Aorta (tissue), 5 donors: ENCODE measurements at regions not wholly inside any gene's neighbourhood (a gene's known extent, or its start where the extent isn't known, plus 50 kb on each side); places are given as distances from the start of the nearest gene placed in this dataset.

ENCODE experiments used
- ATAC-seq: fragments of 200-7000 bp; cut with Tn5 transposase; one replicate; pipeline ENCODE4 v1.9.1; 2022; ENCODE audit warnings: moderate library complexity; ENCODE audit not compliant: low FRiP score
- DNase-seq, 2 donors: peaks; one replicate each; pipeline ENCODE4 v3.0.0-alpha.2; 2020
- H3K27ac ChIP-seq, 2 donors: one replicate each; pipeline ENCODE4 v1.5.1; 2013; ENCODE audit warnings: low read length in 2 of 2, mild to moderate bottlenecking in 2 of 2, moderate library complexity in 2 of 2, control low read depth in 1 of 2, inconsistent platforms in 1 of 2, low read depth in 1 of 2
- H3K27me3 ChIP-seq, 2 donors: one replicate each; pipeline ENCODE4 v1.6.1; 2013; ENCODE audit warnings: control low read depth in 1 of 2, low read length in 1 of 2, mild to moderate bottlenecking in 1 of 2, moderate library complexity in 1 of 2; ENCODE audit not compliant: insufficient read depth in 2 of 2, control insufficient read depth in 1 of 2
- H3K36me3 ChIP-seq, 2 donors: one replicate each; pipeline ENCODE4 v1.6.1; 2013; ENCODE audit warnings: control low read depth in 1 of 2, low read length in 1 of 2, mild to moderate bottlenecking in 1 of 2; ENCODE audit not compliant: insufficient read depth in 2 of 2, control insufficient read depth in 1 of 2
- H3K4me1 ChIP-seq, 2 donors: one replicate each; pipeline ENCODE4 v1.6.1; 2013; ENCODE audit warnings: low read length in 2 of 2, control low read depth in 1 of 2, mild to moderate bottlenecking in 1 of 2, moderate library complexity in 1 of 2; ENCODE audit not compliant: insufficient read depth in 2 of 2, control insufficient read depth in 1 of 2
- H3K4me3 ChIP-seq, 2 donors: one replicate each; pipeline ENCODE4 v1.5.1; 2013; ENCODE audit warnings: low read length in 2 of 2, control low read depth in 1 of 2, mild to moderate bottlenecking in 1 of 2
- H3K9me3 ChIP-seq: one replicate; pipeline ENCODE4 v1.6.1; 2013; ENCODE audit warnings: mild to moderate bottlenecking, low read length; ENCODE audit not compliant: control insufficient read depth
- WGBS, 2 donors: extraction: QIAGEN DNeasy Blood & Tissue Kit; methylation state at CpG; one replicate each; pipeline ENCODE4 v1.1.7; 2013; 5-methylcytosine and 5-hydroxymethylcytosine counted together
- intact Hi-C, 2 donors: fragments of 100-400 bp; cut with DNase I; formaldehyde crosslinking; loops; one replicate each; pipeline versions ENCODE4 v1.14.2 to v1.15.0; 2022
- donor health status: healthy with polysubstance abuse.
- donor health status: Bipolar disorder and iron deficiency.
- donor health status: DM: no; HTN: no; CAD: no.
- donor health status: DM: no; HTN: no; CAD: no.
- donor health status: DM: yes; HTN: yes; CAD: no.

- intact Hi-C loops = no loop called here
- Histone ChIP-seq H3K4me1 (no peaks in the 10 kb centered on the region), H3K27ac (no peak overlapping the region), H3K9me3 (no peaks in the 10 kb centered on the region), H3K36me3 (peaks cover 2 to 8% of the 10 kb centered on the region in 2 donors), H3K27me3 (no peaks in the 10 kb centered on the region), H3K4me3 (no peak overlapping the region)
- no peak for ATAC-seq
- 32 to 42% methylated on average over 4 of the region's 4 CpGs for WGBS, 2 donors
- no peak for DNase-seq
Measured at GRCh38 chr15:62825191-62825590, 217.4 kb upstream of the TPM1 start.

GRCh38 chr15:62826561-62826960 lies 216.0 kb upstream of the TPM1 start:
- H3K27me3 ChIP-seq = no peaks in the 10 kb centered on the region
- H3K4me1 ChIP-seq = no peaks in the 10 kb centered on the region
- no peak for DNase-seq
- 47 to 64% methylated on average over 1 of the region's 1 CpG for WGBS, 2 donors
- H3K36me3 ChIP-seq = no peaks in the 10 kb centered on the region
- no peak overlapping the region for H3K4me3 ChIP-seq
- ATAC-seq = no peak
- intact Hi-C loops = no loop called here
- no peaks in the 10 kb centered on the region for H3K9me3 ChIP-seq
- no peak overlapping the region for H3K27ac ChIP-seq

GRCh38 chr15:62828364-62828763 lies 214.2 kb upstream of the TPM1 start:
- H3K4me3 ChIP-seq = no peak overlapping the region
- DNase-seq (no peak), ATAC-seq (no peak)
- H3K4me1 ChIP-seq = no peaks in the 10 kb centered on the region
- intact Hi-C loops = no loop called here
- WGBS, 2 donors = 90% methylated on average over 1 of the region's 1 CpG
- peaks cover 0 to 3% of the 10 kb centered on the region in 2 donors for H3K36me3 ChIP-seq
- H3K9me3 ChIP-seq = no peaks in the 10 kb centered on the region
- H3K27ac ChIP-seq = no peak overlapping the region
- no peaks in the 10 kb centered on the region for H3K27me3 ChIP-seq

DNA sequence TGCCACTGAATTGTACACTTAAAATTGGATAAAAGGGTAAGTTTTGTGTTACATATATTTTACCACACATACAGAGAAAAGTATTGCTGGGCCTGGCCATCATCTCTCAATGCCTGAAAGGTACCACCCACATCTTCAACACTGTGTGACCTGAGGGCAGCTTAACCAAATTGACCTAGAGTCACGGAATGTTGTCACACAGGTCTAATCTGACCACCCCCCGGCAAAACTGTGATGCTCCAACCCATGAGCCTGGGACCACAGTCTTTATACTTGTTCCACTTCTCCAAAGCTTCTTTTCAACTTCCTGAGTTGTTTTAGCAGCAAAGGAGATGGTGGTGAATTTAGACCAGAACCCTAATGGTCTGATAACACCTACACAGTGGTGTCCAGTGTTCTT lies 210.3 kb upstream of the TPM1 start:
- Histone ChIP-seq H3K4me1 (no peaks in the 10 kb centered on the region), H3K36me3 (peaks cover 3 to 8% of the 10 kb centered on the region in 2 donors), H3K27ac (no peak overlapping the region), H3K4me3 (no peak overlapping the region), H3K9me3 (no peaks in the 10 kb centered on the region), H3K27me3 (no peaks in the 10 kb centered on the region)
- 95% methylated on average over 2 of the region's 2 CpGs for WGBS, 2 donors
- intact Hi-C loops = no loop called here
- DNase-seq = no peak
- no peak for ATAC-seq

DNA sequence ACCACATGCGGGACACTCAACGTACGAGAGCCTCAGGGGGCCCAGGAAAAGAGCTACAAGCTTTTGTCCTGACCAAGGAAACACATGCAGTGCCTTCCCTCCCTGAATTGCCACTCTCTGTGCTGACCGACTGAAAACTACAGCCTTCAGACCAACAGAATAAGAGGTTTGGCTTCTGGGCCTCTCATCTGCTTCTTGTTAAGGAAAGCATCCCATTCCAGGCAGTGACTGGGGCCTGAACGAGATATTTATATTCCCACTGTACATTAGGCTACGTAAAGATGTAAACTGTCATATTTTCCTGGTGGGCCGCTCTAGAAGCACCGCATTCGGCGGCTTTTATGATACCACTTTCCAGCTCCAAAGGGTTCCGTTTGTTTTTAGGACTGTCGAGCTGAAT lies 208.9 kb upstream of the TPM1 start:
- DNase-seq = no peak
- Histone ChIP-seq H3K4me1 (no peaks in the 10 kb centered on the region), H3K36me3 (peaks cover 4 to 8% of the 10 kb centered on the region in 2 donors), H3K4me3 (no peak overlapping the region), H3K27me3 (no peaks in the 10 kb centered on the region), H3K9me3 (no peaks in the 10 kb centered on the region), H3K27ac (no peak overlapping the region)
- ATAC-seq = no peak
- intact Hi-C loops = no loop called here
- WGBS, 2 donors = 77 to 82% methylated on average over 12 of the region's 12 CpGs

GRCh38 chr15:62834686-62835329 lies 207.7 kb upstream of the TPM1 start:
- Histone ChIP-seq H3K27me3 (no peaks in the 10 kb centered on the region), H3K9me3 (no peaks in the 10 kb centered on the region), H3K36me3 (peaks cover 6 to 8% of the 10 kb centered on the region in 2 donors), H3K4me1 (no peaks in the 10 kb centered on the region), H3K27ac (no peak overlapping the region), H3K4me3 (no peak overlapping the region)
- DNase-seq (no peak), ATAC-seq (no peak)
- WGBS, 2 donors = 82 to 89% methylated on average over 7 of the region's 7 CpGs
- intact Hi-C loops = no loop called here

GRCh38 chr15:62835351-62835750 lies 207.2 kb upstream of the TPM1 start:
- Histone ChIP-seq H3K4me3 (no peak overlapping the region), H3K27ac (no peak overlapping the region), H3K9me3 (no peaks in the 10 kb centered on the region), H3K36me3 (peaks cover 6 to 8% of the 10 kb centered on the region in 2 donors), H3K27me3 (no peaks in the 10 kb centered on the region), H3K4me1 (no peaks in the 10 kb centered on the region)
- ATAC-seq (no peak), DNase-seq (no peak)
- WGBS, 2 donors = 76 to 79% methylated on average over 8 of the region's 8 CpGs
- intact Hi-C loops = no loop called here

DNA sequence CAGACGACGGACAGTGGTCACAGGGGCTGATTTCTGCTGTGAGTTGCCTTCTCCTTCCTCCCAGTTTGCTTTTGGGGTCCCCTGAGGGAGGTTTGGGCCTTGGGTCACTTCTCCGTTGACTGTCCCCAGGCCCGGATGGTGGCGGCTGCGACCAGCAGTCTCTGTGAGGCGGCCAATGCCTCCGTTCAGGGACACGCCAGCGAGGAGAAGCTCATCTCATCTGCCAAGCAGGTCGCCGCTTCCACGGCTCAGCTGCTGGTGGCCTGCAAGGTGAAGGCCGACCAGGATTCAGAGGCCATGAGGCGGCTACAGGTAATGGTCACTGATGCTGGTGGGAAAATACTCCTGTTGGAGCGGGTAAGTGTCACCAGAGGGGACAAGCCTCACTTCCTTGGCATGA lies 206.8 kb upstream of the TPM1 start:
- 94 to 97% methylated on average over 16 of the region's 16 CpGs for WGBS, 2 donors
- H3K4me1 ChIP-seq = no peaks in the 10 kb centered on the region

DNA sequence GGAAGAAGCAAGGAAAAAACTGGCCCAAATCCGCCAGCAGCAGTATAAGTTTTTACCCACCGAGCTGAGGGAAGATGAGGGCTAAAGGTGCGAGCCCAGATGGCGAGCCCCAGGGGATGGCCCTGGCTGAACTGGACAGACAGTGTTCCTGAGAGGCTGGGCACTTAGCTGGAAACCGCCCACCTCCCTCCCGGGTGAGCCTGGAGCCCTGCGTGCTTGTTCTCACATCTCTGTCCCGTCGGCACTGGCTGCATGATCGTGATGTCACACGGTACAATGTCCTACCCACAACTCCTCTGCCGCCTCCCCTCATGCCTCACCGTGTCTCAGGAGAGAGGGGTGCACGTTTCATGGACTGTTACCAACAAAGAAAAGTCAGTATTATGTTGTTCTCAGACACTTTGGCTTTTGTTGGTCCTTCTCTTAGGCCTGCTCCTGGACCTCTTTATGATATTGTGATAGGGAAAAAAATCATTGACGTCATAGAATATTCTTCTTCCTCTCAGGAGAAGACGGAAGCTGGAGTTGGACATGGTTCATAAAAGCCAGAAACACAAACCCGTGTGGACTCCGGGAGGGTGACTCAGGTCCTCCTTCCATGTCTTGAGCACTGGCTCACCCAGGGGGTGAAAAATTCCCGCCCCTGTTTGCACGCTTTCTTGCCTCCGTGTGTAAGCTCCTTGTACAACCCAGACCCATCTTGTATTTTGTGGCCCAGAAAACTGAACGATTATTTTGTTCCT lies 201.8 kb upstream of the TPM1 start:
- H3K9me3 ChIP-seq = no peaks in the 10 kb centered on the region
- ATAC-seq (no peak), DNase-seq (no peak)
- H3K27me3 ChIP-seq = no peaks in the 10 kb centered on the region
- no peaks in the 10 kb centered on the region for H3K4me1 ChIP-seq
- 87 to 88% methylated on average over 22 of the region's 22 CpGs for WGBS, 2 donors
- peaks cover 6 to 10% of the 10 kb centered on the region in 2 donors for H3K36me3 ChIP-seq
- H3K27ac ChIP-seq = no peak overlapping the region
- intact Hi-C loops = no loop called here
- no peak overlapping the region for H3K4me3 ChIP-seq

More for the DNA sequence above, 206.8 kb upstream of the TPM1 start:
- no peaks in the 10 kb centered on the region for H3K9me3 ChIP-seq
- no peak overlapping the region for H3K4me3 ChIP-seq
- no peak overlapping the region for H3K27ac ChIP-seq
- ATAC-seq = no peak
- intact Hi-C loops = no loop called here
- H3K27me3 ChIP-seq = no peaks in the 10 kb centered on the region
- DNase-seq = no peak
- H3K36me3 ChIP-seq = peaks cover 6 to 10% of the 10 kb centered on the region in 2 donors
